ENCODE measurements at regions not wholly inside any gene's neighbourhood (a gene's known extent, or its start where the extent isn't known, plus 50 kb on each side); places are given as distances from the start of the nearest gene placed in this dataset.

DNA sequence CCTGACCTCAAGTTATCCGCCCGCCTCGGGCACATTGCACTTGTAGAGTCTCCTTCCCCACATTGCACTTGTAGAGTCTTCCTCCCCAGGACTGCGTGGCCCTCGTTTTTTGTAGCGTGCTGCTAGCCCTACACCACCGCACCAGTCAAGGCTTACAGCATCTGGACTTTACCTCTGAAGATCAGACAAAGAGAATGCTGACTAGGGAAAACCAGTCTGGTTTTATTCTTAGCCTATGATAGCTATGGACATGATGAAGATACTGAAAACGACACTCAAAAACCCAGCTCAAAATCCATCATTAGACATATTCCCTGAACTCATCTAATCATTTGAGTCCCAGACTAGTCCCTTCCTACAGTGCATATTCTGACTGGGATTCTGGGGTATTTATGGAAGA, 71.9 kb upstream of the AKR1E2 start:
- DNase-seq = no peak
- H3K36me3 ChIP-seq (ENCODE audit: control insufficient read depth, insufficient read depth, low read length) = no peaks in the 10 kb centered on the region
- H3K27ac Mint-ChIP-seq (ENCODE audit: unreplicated experiment) = no peak overlapping the region
- TF ChIP-seq CTCF (IDR thresholded peaks at IDR 0.05; ENCODE audit: insufficient read depth in 1 of 2, low read depth in 1 of 2, low read length in 1 of 2, severe bottlenecking in 1 of 2, unreplicated experiment in 1 of 2) = no peak
- no peak overlapping the region for H3K4me3 Mint-ChIP-seq (ENCODE audit: unreplicated experiment)
- no peaks in the 10 kb centered on the region for H3K9me3 Mint-ChIP-seq (ENCODE audit: unreplicated experiment)
- no peaks in the 10 kb centered on the region for H3K27me3 ChIP-seq (replicated peaks; ENCODE audit: control insufficient read depth, insufficient read depth, low read length)
- no peaks in the 10 kb centered on the region for H3K4me1 Mint-ChIP-seq (ENCODE audit: low read depth, unreplicated experiment)
- intact Hi-C loops (cut with micrococcal nuclease; ENCODE audit: unreplicated experiment) = no loop called here
- CTCF ChIA-PET = no interaction called here
- no peaks in the 10 kb centered on the region for H3K36me3 Mint-ChIP-seq (ENCODE audit: insufficient read depth, unreplicated experiment)
- POLR2A ChIA-PET = no interaction called here
- H3K4me1 ChIP-seq = no peaks in the 10 kb centered on the region
- no peak overlapping the region for H3K4me3 ChIP-seq (ENCODE audit: low read depth, low read length)
- BruUV-seq (replicated peaks) = no TSS peak
- peaks cover 23% of the 10 kb centered on the region for H3K27me3 Mint-ChIP-seq (ENCODE audit: insufficient read depth, unreplicated experiment)
- no peaks in the 10 kb centered on the region for H3K9me3 ChIP-seq

- CTCF ChIA-PET = no interaction called here
- Histone ChIP-seq H3K27me3 (replicated peaks; ENCODE audit: control insufficient read depth, insufficient read depth, low read length) (no peaks in the 10 kb centered on the region), H3K4me3 (ENCODE audit: low read depth, low read length) (no peak overlapping the region), H3K4me1 (no peaks in the 10 kb centered on the region), H3K9me3 (no peaks in the 10 kb centered on the region), H3K36me3 (ENCODE audit: control insufficient read depth, insufficient read depth, low read length) (no peaks in the 10 kb centered on the region)
- peaks cover 19% of the 10 kb centered on the region for H3K27me3 Mint-ChIP-seq (ENCODE audit: insufficient read depth, unreplicated experiment)
- no peak overlapping the region for H3K27ac Mint-ChIP-seq (ENCODE audit: unreplicated experiment)
- intact Hi-C loops (cut with micrococcal nuclease; ENCODE audit: unreplicated experiment) = no loop called here
- no TSS peak for BruUV-seq (replicated peaks)
- H3K4me3 Mint-ChIP-seq (ENCODE audit: unreplicated experiment) = no peak overlapping the region
- H3K4me1 Mint-ChIP-seq (ENCODE audit: low read depth, unreplicated experiment) = no peaks in the 10 kb centered on the region
- H3K9me3 Mint-ChIP-seq (ENCODE audit: unreplicated experiment) = no peaks in the 10 kb centered on the region
- TF ChIP-seq CTCF (IDR thresholded peaks at IDR 0.05; ENCODE audit: insufficient read depth in 1 of 2, low read depth in 1 of 2, low read length in 1 of 2, severe bottlenecking in 1 of 2, unreplicated experiment in 1 of 2) = no peak
- DNase-seq = no peak
- no peaks in the 10 kb centered on the region for H3K36me3 Mint-ChIP-seq (ENCODE audit: insufficient read depth, unreplicated experiment)
- POLR2A ChIA-PET = no interaction called here
These were observed 74.8 kb upstream of the AKR1E2 start for GRCh38 chr10:4751211-4751610.

DNA sequence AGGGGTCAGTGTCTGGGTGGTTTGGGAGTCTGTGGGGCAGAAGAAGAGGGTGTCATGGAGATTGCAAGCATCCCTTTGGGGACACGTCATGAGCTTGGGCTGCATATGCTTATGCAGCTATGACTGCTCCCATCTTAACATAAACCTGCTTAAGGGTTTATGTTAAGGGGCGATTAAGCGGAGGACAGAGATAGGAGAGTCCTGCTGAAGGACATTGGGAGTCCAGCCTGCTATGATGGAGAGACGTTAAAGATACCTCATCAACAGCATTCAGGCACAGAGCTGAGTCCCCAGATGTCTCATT, 76.8 kb upstream of the AKR1E2 start:
- no peaks in the 10 kb centered on the region for H3K9me3 Mint-ChIP-seq (ENCODE audit: unreplicated experiment)
- Histone ChIP-seq H3K4me3 (ENCODE audit: low read depth, low read length) (no peak overlapping the region), H3K27me3 (replicated peaks; ENCODE audit: control insufficient read depth, insufficient read depth, low read length) (no peaks in the 10 kb centered on the region; the same call in 1 of the 2 replicates), H3K4me1 (no peaks in the 10 kb centered on the region), H3K9me3 (no peaks in the 10 kb centered on the region), H3K36me3 (ENCODE audit: control insufficient read depth, insufficient read depth, low read length) (no peaks in the 10 kb centered on the region)
- H3K27me3 Mint-ChIP-seq (ENCODE audit: insufficient read depth, unreplicated experiment) = peaks cover 21% of the 10 kb centered on the region
- no peaks in the 10 kb centered on the region for H3K4me1 Mint-ChIP-seq (ENCODE audit: low read depth, unreplicated experiment)
- CTCF ChIA-PET = no interaction called here
- no TSS peak for BruUV-seq (replicated peaks)
- intact Hi-C loops (cut with micrococcal nuclease; ENCODE audit: unreplicated experiment) = no loop called here
- TF ChIP-seq CTCF (IDR thresholded peaks at IDR 0.05; ENCODE audit: insufficient read depth in 1 of 2, low read depth in 1 of 2, low read length in 1 of 2, severe bottlenecking in 1 of 2, unreplicated experiment in 1 of 2) = no peak
- H3K36me3 Mint-ChIP-seq (ENCODE audit: insufficient read depth, unreplicated experiment) = no peaks in the 10 kb centered on the region
- no peak for DNase-seq
- H3K4me3 Mint-ChIP-seq (ENCODE audit: unreplicated experiment) = no peak overlapping the region
- no peak overlapping the region for H3K27ac Mint-ChIP-seq (ENCODE audit: unreplicated experiment)
- POLR2A ChIA-PET = no interaction called here
